NOMO-1 (cell line): ENCODE measurements at regions not wholly inside any gene's neighbourhood (a gene's known extent, or its start where the extent isn't known, plus 50 kb on each side); places are given as distances from the start of the nearest gene placed in this dataset.

ENCODE experiments used
- DNase-seq, 2 experiments: peaks; one replicate each; lab custom pipeline; 2025; ENCODE audit not compliant: unreplicated experiment in 2 of 2; lab: John Stamatoyannopoulos, UW

DNA sequence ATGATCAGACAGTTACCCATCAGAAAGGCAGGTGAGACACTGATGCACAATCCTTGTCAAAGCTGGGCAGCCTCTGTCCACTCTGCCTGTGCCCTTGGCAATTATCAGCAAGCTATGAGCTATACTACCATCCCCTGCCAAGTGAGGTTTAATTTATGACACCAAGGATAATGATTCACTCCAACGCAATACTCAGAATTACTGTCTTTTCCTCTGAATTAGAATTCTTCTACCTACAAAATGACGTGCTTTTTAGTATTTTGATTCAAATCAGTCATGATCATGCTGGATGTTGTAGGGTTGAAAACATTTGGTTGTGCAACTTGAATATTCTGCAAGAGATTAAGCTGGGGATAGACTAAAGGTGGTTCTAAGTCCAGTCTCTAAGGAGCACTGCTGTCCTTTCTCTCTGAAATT lies 116.8 kb upstream of the SOX9 start:
- DNase-seq: no peak

DNA sequence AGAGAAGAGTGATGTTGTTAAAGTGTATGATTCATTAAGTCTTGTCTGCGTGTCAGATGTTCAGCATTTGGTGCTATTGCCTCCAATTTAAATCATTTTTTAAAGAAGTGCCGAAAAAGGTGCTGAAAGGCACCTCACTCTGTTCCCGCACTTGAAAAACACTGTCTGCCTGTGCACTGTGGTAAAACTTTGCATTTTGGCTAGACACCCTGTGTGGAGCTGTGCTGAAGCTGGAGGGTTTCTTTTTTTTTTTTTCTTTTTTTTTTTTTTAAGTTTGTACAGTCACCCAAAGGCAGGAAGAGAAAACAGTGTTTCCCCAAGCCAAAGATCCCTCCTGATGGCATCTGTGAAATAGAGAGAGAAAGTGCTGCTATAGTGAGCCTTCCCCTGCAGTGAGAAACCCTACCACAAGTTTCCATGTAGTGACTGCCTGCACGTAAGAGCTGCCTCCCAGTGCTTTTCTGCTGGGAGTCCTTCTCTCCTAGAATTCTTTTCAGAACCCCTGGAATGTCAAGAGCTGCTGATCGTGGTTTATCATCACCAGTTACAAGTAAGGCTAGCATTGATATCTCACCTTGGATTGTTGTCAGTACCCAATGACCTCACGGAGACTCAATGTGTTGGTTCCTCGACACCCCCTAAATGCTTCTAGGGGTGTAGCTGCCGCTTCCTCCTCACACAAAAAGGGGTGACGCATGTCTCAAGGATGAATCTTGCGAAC lies 116.0 kb upstream of the SOX9 start:
- DNase-seq: no peak

DNA sequence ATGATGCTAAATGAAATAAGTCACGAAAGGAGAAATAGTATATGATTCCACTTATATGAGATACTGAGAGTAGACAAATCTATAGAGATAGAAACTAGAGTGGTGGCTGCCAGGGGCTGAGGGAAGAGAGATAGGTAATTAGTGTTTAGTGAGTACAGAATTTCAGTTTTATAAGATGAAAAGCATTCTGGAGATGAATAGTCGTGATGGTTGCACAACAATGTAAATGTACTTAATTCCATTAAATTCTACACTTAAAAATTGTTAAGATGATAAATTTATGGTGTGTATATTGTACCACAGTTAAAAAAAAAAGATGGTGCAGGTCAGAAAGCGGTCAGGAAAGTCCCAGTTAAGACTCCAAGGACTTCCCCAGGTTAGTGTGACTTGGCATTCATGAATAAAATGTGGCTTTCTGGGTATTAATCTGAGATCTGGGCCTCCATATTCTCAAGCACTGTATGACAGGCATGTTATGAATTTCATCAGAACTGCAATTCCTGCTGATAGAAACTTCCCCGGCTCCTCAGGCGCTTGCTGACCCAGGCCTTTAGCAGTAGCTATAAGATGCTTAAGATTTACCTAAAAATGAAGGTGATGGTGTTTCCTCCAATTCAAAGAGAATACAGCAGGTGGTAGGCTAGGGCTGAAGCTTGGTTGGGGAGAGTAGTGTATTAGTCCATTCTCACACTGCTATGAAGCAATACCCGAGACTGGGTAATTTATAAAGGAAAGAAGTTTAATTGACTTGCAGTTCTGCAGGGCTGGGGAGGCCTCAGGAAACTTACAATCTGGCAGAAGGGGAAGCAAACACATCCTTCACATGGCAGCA lies 115.3 kb upstream of the SOX9 start:
- DNase-seq: no peak

DNA sequence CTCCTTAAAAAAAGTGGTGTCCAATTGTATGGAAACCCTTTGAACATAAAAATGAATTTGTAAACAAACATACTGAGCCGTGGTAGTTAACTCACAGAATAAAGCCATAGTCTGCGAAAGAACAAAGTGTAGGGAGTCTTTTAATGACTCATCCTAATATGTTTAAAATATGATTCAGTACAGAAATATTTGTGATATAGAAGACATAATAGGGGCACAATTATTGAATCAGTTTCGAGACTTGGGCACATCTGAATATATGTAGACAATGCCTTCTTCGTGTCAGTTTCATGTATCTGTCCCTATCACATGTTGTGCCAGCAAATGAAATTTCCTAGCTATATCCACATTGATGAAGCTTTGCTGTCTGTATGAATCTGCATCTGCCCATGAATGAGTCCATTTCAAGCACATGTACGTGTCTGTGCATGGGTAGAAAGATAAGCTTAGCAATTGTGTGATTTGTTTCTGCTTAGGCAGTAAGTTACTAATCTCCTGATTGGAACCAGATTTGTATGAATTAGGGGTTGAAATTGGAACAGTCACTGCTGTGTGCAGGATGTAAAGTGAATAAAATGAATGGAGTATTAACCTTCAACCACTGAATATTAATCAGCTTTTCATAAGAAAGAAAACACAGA lies 112.5 kb upstream of the SOX9 start:
- DNase-seq: no peak

DNA sequence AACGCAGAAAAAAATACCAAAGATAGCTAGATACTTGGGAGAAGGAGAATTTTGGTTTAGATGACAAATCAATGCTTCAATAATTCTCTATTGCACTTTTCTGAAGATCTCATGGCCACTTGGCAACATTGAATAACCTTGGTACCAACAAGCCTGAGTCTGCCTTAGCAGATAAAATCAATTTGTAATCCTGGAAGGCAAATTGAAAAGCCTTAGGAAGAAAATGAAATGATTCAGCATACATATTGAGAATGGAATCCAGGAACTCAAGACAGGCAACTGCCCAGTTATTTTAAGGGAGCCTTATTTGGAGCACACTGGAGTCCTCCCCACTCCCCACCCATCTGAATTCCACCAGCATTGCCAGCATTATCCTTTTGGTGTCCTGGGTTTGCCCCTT lies 109.3 kb upstream of the SOX9 start:
- no peak for DNase-seq

DNA sequence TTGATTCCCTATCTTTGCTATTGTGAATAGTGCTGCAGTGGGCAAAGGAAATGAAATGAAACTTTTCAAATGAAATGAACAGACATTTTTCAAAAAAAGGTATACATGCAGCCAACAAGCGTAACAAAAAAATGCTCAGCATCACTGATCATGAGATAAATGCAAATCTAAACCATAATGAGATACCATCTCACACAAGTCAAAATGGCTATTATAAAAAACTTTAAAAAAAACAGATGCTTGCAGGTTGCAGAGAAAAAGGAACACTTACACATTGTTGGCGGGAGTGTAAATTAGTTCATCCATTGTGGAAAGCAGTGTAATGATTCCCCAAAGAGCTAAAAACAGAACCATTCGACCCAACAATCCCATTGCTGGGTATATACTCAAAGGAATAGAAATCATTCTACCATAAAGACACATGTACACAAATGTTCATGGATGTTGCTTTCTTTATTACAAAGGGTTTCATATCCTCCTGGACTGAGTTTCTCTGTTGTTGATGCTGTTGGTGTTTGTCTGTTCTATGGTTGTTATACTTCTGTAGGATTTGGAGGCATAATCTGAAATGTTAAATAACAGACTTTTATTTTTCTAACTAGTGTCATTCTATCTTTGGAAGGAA lies 99.3 kb upstream of the SOX9 start:
- DNase-seq: no peak

DNA sequence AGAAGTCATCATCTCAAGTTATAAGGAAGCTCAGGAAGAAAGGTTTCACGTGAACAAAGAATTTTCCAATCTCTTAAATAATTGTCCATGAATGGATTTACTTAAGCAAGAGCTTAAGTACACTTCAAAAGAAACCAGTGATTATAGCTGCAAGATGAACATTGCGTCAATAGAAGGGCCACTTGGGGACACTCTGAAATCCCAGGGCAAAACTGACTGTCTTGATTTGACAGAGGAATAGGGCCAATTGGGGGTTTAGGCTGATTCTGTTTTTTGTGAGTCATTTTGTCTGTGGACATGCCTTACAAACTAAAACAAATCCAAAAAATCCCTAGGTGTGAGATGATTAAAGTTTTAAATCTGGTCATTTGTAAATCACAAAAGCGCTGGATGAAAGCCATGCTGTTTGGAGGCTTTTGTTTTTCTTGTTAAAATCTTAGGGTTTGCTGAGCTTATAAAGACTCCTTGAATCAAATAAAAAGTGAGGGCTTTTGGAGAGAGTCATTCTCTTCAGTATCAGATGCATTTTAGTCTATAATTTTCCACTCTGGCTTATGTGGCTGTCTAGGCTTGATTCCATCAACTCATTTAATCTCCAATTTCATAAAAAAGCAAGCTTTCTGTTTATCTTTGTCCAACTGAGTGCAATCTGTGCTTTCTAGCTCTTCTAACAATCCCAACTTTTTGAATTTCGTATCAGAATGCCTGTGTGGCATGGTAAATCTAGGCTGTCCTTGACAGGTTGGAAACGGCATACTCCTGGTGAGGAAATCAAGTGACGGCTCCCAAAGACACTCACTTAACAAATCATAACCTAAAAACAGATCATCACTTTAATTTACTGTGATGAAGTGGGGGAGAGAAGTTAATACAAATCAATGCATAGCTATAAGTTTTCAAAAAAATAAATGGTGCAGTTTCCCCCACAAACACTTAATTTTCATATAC lies 98.2 kb upstream of the SOX9 start:
- DNase-seq: no peak

DNA sequence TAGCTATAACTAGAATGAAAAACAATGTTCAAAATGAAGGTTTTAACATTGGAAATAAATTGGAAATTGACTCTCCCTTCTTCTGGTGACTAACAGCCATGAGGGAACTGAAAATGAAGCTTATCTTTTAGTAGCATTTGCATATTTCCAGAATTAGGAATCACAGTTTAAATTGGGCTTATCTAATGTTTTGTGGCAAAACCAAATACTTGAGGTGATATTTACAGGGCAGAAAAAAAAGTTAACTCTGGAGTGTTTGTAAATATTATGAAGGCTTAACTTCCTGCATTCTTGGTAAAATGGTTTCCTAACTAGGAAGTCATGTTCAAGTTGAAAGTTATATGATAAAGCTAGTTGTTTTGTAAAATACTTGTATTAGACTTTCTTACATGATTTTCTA lies 96.4 kb upstream of the SOX9 start:
- DNase-seq: no peak

DNA sequence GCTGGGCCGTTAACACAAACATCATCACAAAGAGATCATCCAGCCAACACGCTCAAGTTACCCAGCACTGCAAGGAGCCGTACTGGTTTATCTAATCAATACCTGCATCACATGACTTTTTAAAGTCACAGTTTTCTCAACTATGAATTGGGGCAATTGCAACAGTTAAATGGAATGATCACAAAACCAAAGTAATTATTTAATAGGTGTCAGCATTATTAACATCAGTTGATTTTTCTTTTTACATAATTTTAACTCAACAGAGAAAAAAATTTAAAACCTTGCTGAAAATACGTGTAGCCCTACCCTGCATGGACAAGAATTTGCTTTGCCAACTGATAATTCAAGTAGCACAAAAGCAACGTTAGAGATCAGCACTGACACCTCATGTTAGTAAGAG lies 95.7 kb upstream of the SOX9 start:
- DNase-seq: no peak

DNA sequence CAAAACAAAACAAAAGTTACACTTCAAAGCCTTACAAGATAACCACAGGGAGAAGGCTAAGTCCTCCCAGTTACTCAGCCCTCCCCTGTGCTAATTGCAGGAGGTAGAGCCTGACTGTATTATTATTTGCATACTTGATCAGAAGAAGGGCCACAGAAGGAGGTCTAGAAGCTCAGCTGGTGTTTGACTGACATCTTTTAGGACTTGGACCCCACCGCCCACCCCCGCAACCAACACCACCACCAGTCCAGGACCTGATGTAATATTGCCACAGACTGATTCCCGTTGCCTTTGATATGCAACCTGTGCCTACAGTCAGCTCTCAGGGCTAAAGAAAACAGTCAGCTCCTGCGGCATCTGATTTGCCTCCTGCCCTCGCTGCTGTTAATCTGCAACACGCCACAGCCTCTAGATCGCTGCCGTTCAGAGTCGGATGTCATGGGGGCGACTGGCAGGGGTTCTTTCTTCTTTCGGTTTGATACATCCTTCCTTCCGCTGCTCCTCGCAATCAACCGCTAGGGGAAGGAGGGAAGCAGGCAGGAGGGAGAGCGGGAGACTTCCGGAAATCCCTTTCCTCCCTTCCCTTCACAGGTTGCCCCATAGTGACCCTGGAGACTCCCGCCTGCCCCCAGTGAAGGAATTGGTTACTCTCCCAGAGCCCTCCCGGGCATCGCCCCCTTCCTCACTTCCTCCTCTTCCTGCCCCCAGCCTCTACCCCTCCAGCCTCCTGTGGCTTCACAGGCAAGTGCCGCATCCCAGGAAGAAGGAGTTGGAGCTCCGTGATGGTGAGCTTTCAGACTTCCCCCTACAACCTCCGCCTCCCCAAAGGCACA lies 90.5 kb upstream of the SOX9 start:
- no peak for DNase-seq

DNA sequence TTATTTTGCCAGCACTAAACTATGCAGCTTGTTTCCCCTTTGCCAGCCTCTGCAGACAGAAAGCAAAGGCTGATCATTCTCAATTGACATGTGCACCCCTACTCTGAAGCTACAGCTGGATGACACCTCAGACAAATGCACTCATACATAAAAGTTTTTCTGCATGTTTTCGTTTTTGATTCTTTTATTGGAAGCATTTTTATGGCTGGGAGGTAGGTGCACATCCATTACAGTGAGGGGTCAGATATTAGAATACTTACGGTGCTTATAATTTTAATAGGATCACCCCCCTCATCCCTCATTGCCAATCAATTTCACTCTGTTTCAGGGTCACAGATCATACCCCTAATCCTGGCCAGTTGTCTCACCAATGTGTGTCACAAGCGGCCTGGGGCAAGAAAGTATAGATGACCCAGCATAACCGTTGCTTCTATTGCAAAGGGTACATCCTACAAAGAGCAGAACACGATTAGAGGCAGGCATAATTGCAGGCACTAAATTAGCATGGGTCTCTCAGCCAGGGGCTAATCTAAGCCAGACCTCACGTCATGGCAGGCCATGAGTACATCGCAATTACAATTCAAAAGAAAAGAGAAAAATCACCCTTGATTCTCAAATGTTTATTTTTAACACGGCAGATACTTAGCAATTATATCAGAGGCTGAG lies 89.5 kb upstream of the SOX9 start:
- no peak for DNase-seq

DNA sequence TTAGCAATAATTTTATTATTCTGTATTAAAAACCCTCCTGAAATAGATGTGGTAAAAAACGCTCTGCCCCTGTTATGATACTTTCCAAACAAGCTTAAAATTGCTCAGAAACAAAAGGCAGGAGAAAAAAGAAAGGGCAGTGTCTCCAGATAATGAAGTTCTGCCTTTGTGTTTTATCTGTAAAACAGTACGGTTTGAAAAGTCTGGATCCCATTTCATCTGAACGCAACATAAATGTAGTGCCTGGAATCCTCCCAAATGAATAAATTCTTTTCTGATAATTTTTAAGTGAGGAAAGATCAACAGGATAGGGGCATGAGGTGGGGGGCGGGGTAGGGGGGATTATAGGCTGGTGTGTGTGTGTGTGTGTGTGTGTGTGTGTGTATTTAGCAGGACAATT lies 87.5 kb upstream of the SOX9 start:
- no peak for DNase-seq

DNA sequence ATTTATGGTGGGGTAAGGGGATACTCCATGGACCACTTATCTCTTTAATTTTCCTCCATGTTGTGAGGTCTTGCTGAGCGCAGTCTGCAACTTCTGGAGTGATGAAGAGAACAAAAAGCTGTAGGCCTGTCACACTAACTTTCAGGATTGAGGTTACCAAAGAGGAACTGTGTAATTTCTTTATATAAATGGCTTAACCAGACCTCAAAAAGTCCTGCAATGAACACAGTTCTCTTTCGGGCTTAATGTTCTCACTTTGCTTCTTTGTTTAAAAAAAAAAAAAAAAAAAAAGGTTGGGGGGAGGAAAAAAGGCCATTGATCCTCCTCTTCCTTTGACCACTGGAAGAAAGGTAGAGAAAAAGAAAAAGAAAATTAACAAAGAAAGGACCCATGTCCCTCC lies 86.8 kb upstream of the SOX9 start:
- no peak for DNase-seq

DNA sequence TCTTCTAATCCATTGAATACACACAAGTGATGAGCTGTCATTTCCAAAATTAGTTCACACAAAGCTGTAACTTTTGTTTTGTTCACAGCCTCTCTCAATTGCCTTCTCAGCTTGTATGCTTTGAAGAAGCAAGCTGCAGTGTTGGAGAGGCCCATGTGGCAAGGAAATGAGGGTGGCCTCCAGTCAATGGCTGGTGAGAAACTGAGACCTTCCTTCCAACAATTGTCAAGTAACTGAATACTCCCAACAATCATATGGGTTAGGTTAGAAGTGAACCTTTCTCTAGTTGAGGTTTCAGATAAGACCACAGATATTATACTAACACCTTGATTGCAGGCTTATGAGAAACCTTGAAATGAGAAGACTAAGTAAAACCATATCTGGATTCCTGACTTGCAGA lies 82.4 kb upstream of the SOX9 start:
- DNase-seq: no peak

DNA sequence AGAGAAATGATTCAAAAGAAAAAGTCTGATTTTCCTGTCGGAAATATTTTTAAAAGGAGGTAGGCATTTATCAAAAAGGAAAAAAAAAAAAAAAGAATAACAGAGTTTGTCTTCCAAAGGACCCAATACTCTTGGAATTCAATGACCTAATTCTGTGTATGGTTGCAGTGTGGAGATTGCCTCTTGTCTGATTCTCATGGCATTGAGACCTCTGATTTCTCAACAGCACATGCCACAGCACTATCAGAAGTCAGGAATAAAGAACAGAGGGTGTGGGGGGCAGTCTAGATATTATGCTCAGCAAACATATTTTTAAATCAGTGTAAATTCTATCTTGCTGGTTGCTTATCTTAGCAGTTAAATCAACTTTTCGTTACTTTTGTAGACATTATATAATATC lies 81.3 kb upstream of the SOX9 start:
- DNase-seq: no peak

DNA sequence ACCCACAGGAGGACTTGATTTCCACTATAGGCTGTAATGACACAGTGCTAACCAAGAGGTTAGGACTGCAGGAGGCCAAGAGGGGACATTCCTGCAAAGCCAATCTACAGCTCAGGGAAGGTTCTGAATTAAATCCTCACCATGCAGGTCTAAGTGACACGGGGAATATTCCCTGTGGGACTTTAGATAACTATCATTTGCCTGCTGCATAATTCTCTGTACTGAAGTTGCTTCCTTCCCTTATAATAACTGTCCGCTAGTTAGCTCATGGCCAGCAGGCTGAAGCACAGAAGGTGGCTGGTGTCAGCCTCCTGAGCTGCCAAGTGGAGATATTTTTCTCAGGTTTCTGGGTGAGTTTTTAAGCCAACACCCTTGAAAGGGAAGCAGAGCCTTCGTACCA lies 74.6 kb upstream of the SOX9 start:
- DNase-seq: no peak

DNA sequence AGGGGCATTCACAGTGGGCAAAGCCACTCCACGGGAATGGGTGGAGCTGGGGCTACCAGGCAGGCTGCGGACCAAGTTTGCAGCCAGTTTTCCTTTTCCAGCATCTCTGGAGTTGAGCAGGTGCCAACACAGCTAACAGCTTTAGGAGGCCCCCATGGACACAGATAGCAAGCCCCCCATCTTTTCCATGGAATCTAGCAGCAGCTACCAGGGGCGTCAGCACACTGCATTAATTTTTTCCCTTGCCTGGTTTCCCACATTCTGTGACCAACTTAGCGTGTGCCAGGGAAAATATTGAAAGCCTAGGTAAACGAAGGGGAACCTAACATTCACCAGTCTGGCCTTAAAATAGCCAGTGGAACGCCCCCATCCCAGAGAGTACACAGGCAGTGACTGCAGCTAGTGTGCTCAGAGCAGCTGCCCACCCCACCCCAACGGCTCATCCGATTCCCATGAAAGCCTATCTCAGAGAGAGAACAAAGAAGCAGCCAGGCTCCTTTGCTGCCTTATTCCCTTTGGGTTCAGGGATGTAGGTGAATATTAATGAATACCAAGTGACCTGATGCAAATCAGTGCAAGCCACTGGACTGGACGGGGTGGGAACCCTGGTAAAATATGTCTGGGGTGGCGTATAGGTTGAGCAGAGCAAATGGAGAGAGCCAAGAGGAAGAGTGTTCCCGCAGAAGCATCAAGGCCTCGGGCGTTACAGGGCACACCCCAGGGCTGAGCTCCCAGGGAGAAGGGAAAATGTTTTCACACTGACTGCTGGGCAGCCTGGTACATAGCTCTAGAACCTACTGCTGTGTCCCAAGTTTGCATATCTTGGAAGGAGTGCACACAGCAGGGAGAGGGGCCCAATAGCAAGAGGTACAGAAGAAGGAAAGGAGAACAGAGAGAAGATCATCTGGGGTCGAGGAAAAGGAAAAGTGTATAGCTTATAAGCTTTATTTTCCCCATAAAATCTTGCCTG lies 73.9 kb upstream of the SOX9 start:
- DNase-seq: no peak

DNA sequence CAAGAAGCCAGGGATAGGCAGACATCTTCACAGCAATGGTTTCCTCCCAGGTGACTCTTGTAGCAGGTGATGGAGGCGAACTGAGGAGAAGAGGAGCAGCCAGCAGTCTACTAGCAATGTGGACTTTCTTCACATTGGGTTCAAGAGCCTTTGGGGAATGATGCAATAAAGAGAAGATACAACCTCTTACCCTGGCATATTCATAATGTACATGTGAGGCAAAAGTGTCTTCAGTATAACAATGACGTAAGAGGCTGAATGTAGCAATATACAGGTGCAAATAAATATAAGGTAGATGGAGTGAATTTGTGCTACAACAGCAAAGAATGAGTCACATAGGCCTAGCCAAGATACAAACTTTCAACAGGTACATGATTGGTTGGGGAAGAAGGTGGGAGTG lies 70.9 kb upstream of the SOX9 start:
- no peak for DNase-seq
